Activated T-cell treated with anti-CD3 and anti-CD28 coated beads, Interleukin-2, amount 50 U/mL, for 48 hours (primary cell): ENCODE measurements at regions not wholly inside any gene's neighbourhood (a gene's known extent, or its start where the extent isn't known, plus 50 kb on each side); places are given as distances from the start of the nearest gene placed in this dataset.

Experiments used
- DNase-seq, 2 experiments: peaks; one replicate each; pipeline ENCODE4 v3.0.0-alpha.2; 2020

DNA sequence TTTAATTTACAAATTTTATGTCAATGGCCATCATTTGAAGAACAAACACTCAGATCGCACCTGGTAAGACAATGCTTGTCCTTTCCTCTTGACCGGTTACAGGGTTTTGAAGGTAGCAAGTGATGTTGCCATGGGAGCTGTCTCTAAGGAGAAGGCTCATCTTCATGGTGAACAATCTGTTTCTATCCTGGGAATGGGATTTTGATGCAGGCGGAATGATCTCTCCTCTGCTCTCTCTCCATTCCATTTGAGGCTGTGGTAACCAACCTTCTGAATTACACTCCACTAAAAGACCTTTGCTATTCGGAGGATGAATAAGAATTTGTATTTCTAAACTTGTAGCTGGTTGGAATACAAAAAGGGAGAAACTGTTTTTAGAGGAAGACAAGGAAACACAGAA is 57.9 kb upstream of the SLC5A9 start:
- no peak for DNase-seq

DNA sequence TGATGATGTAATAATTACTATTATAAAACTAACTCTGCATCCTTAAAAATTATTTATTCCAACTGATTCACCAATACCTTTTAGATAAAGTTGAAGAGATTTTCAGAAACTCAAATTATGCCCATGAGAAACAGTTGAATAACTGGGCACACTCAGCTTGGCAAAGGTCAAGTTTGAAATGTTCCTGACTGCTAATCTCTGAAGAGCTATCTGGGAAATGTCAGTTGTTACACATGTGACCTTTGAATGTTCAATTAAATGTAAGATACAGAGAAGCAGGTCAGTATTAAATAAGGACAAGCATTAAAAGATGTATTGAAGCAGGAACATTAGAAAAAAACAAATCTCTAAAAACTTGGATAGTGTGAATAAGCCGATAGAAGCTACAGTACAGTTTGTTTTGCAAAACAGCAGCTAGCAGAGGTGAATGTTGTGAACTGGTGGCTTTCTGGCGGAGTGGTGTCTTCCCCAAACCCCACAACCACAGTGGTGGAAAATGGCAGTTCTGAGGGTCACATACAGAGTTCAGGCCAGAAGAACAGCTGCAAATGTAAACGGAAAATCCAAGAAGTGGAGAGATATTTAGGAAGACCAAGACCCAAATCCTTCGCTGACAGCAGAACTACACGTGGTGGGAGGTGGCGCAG is 61.9 kb upstream of the SLC5A9 start:
- no peak for DNase-seq

DNA sequence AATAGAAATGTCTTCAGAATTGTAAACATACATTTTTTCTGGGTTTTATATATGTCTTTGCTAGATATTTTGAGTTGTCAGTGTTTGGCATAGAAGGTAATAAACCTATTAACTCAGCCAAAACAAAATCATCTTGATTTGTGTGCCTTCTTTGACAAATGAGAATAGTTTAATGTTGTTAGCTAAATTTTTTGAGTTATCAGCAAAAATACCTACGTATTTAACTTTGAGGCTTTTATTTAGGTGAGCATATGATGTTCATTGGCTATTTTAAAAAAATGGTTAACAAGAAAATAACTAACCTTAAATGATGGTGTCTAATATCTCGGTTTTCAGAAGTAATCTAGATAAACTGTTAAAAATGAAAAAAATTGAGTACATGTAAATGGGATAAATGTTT is 83.2 kb upstream of the SLC5A9 start:
- DNase-seq: no peak

- DNase-seq: no peak
These were observed 94.5 kb upstream of the SLC5A9 start for GRCh38 chr1:48127735-48128685.

DNA sequence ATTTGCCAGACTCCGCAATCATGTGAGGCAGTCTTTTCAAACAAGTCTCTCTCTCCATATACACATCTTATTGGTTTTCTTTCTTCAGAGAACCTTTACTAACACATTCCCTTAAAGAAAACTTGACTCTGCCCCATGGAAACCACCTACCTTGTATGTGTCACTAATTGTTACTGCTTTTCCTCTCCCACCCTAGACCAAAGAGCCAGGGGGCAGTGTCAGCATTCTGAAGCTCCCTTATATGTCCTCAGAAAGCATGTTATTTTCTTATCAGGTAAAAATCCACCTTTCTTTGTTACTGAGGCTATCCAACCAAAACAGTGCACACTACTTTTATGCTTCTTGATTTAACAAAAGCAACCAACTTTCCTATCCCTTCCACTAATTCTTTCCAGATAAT is 98.9 kb upstream of the SLC5A9 start:
- no peak for DNase-seq

GRCh38 chr1:48121955-48122354 is 100.6 kb upstream of the SLC5A9 start:
- no peak for DNase-seq

- no peak for DNase-seq
These were observed 101.9 kb upstream of the SLC5A9 start for GRCh38 chr1:48120621-48121020.

DNA sequence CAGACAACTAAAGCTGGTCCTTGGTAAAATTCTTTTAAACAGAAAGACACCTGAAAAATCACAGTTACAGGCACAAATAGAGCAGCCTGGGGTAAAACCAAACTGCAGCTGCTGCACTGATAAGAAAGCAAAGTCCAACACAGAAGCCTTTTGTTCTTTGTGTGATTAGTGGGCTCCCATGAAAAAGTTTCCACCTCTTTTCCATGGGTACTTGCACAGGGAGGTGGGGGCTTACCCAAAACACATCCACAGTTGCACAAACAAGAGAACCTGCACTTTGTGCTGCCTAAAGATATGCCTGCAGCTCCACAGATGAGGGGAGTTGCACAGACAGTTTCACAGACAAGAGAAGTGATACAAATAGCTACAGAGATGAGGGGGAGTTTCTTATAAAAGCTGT is 106.7 kb upstream of the SLC5A9 start:
- DNase-seq: no peak

DNA sequence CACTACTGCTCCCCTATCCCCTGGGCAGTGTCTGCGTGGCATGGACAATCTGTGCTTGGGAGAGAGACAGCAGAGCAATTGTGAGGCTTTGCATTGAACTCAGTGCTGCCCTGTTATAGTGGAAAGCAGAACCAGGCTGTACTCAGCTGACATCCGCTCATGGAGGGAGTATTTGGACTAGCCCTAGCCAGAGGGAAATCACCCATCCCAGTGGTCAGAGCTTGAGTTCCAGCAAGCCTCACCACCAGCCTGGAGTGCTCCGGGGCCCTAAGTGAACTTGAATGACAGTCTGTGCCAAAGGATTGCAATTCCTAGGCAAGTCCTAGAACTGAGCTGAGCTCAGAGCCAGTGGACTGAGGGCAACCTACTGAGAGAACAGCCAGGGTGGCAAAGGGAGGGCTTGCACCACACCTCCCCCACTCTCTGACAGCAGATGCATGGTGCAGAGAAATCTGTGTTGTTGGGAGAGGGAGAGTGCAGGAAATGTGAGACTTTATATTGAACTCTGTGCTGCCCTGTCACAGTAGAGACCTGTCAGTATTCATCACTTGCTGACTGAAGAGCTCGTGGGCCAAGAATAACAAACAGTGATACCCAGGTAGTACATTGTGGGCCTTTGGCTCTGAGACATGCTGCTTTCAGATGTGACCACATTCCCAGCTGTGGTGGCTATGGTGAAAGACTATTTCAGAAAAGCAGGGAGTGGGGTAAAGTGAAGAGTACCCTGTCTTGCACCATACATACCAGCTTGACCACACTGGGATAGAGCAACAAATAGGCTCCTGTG is 107.7 kb upstream of the SLC5A9 start:
- no peak for DNase-seq

GRCh38 chr1:48109390-48110013 is 112.3 kb upstream of the TRABD2B start:
- no peak for DNase-seq

DNA sequence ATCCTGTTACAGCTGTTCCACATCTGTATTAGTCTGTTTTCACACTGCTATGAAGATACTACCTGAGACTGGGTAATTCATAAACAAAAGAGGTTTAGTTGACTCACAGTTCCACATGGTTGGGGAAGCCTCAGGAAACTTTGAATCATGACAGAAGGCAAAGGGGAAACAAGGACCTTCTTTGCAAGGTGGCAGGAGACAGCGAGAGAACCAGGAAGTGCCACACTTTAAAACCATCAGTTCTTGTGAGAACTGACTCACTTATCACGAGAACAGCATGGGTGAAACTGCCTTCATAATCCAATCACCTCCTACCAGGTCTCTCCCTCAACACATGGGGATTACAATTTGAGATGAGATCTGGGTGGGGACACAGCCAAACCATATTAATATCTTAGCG is 110.3 kb upstream of the TRABD2B start:
- no peak for DNase-seq

- DNase-seq: no peak
These were observed 108.9 kb upstream of the TRABD2B start for GRCh38 chr1:48106049-48106448.

DNA sequence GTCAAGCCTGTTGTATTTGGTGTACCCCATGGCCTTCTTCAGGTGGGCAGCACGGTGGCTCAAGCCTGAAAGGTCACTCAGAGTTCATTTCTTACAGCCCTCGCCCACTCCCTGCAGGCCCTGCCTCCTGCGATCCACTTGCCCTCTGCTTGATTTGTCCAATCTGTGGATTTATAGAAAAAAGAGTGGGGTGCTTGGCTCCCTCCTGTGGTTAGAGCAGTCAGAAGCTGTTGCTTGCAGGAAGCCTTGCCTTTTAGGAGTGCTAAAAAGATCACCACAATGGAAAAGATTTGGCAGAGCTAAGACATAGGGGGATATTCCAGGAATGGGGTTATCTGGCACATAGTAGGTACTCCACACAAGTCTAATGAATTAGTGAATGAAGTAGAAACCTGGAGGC is 108.0 kb upstream of the TRABD2B start:
- DNase-seq: no peak

GRCh38 chr1:48103495-48103894 is 106.3 kb upstream of the TRABD2B start:
- no peak for DNase-seq

DNA sequence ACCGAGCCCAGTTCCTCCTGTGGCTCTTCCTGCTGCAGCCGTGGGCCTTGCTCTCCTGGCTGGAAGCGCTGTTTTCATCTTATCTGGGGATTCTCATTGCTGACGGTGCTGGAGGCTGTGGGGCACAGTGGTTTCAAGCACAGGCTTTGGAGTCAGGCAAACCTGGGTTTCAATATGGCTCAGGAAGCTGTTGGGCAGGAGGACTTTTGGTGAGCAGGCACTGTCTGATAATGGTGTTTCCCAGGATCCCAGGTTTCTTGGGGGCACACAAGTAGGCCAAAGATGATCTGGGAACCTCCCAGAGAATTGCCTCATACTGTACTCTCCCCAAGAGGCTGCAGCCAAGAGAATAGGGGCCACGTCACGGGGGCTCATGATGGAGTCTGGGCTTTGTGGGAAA is 105.6 kb upstream of the TRABD2B start:
- DNase-seq: no peak

DNA sequence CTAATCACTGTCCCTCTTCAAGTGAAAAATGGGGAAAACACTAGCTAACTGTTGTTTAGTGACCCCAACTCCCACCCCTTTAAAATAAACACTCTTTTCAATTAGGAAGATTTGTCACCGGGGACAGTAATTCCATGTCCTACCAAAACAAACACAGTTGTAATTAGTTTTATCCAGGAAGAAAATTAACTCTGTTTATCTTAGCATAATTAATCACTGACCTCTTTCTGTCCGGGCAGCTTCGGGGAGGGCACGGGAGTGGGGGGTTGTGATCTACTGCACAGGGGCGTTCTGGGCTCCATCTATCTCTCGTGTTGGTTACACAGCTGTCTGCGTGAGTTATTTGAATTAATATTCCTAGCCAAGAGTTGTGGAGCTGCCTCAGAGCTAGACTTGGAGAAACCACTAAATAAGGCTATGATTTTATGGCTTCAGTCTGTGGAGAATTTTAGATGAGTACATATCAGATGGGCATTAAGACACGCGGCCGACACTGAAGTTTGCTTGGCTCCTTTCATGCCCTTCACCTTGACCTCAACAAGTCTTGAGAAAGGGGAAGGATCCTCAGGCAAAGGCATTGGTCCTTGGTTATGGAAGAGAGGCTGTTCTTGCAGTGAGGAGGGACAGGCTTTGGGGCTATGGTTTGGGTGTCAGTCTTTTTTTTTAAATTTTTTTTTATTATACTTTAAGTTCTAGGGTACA is 102.0 kb upstream of the TRABD2B start:
- DNase-seq: no peak

DNA sequence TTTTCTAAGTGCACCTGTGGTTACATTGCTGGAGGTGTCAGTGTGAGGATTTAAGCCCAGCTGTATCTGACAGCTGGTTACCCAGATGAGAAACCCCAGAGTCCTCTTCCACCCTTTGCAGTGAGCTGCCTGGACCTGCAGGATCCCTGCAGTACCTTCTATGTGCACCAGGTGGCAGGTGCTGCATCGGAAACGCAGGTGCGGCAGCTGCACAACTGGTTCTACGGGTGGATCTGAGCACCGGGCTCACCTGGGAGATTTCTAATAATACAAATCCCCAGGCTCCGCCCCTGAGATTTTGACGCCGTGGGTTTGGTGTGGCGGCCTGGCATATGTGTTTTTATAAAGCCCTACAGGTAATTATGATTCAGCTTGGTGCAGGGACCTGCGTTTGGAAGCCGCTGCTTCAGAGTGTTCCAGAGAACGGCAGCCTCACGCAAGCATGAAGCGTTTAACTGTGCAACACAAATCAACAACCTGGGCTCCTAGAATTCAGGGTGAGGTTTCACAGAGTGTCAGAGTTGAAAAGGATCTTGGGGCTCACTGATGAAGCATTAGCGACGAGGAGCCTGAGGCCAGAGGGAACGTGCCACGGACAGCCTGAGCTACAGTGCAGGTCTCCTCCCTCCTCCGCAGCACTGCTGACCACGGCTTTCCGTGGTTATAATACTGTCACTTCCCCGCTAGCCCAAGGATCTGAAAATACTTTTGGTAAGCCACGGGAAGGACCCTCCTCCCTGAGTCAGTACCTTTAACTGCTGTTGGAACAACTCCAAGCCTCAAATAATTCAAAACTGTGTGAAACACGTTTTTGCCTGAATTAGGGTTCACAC is 96.7 kb upstream of the TRABD2B start:
- DNase-seq: peak; percentile 79 to 85

DNA sequence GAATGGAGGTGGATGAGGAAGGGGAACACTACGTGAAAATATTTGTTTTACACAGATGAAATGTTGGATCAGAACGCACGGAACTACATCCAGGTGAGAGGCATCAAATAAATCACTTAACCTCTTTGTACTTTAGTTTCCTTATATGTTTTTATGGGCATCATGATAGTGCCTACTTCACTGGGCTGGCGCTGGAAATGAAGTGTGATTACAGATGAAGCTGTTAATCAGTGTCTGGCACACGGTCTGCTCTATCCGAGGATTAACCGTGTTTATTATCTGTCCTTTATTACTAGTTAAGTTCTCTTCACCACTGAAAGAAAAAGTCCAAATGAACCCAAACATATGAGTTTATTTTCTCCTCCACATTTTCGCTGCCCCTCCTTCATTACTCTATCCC is 96.0 kb upstream of the TRABD2B start:
- DNase-seq: no peak

GRCh38 chr1:48092401-48092800 is 95.2 kb upstream of the TRABD2B start:
- DNase-seq: no peak

DNA sequence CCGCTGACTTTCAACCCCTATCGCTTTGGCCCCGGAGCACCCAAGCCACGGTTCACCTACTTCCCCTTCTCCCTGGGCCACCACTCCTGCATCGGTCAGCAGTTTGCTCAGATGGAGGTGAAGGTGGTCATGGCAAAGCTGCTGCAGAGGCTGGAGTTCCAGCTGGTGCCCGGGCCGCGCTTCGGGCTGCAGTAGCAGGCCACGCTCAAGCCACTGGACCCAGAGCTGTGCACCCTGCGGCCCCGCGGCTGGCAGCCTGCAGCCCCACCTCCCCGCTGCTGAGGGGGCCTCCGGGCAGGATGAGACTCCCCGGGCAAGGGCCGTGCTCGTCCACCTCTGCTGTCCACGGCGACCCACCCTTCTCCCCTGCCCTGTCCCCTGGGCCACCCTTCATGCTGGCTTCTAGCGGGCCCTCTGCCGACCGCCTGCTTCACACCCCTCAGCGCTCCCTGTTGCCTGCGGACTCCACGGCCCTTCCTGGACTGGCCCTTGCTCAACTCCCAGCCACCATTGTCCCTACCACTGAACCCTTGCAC is 92.2 kb upstream of the TRABD2B start:
- no peak for DNase-seq

- no peak for DNase-seq
These were observed 87.6 kb upstream of the TRABD2B start for GRCh38 chr1:48084826-48085225.
